HG03025 (cell line): ENCODE measurements at regions not wholly inside any gene's neighbourhood (a gene's known extent, or its start where the extent isn't known, plus 50 kb on each side); places are given as distances from the start of the nearest gene placed in this dataset.
"Not testable (repeated sequence)": the region's sequence is repeated elsewhere in the genome, so short reads cannot be mapped to it uniquely, and the experiment has no call there.

Experiments used
- ATAC-seq: cut with Tn5 transposase; IDR thresholded peaks from one replicate; pipeline ENCODE4 v1.9.1; 2021; ENCODE audit warnings: mild to moderate bottlenecking, moderate library complexity; ENCODE audit not compliant: unreplicated experiment, low FRiP score

DNA sequence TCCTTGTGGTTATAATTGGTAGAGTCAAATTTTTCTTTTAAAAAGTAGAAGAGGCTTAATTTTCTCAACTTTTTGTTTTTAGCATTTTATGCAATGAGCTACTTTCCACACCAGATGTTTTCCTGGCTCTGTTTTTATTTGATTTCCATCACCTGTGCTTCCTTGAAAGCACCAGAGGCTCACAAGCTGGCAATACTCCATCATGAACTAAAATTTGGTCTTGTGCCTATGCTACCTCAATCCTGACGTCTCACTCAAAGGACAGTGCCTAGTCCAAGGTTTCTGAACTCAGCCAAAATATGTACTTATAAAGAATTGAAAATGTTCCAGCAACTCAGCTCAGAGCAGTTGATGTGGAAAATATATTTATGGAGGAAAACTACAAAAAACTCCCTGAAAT lies 914.0 kb upstream of the PRKX start:
- ATAC-seq: no peak

GRCh38 chrX:4622486-4623167 lies 909.2 kb upstream of the PRKX start:
- no peak for ATAC-seq

DNA sequence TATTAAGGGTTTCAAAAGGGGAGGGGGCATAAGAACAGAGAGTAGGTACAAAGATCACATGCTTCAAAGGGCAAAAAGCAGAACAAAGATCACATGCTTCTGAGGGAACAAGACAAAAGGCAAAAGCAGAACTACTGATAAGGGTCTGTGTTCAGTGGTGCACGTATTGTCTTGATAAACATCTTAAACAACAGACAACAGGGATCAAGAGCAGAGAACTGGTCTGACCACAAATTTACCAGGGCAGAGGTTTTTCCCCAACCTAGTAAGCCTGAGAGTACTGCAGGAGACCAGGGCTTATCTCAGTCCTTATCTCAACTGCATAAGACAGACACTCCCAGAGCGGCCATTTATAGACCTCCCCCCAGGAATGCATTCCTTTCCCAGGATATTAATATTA lies 900.2 kb upstream of the PRKX start:
- ATAC-seq: not testable (repeated sequence)

- no peak for ATAC-seq
Measured at GRCh38 chrX:4588893-4589292, 875.4 kb upstream of the PRKX start.

DNA sequence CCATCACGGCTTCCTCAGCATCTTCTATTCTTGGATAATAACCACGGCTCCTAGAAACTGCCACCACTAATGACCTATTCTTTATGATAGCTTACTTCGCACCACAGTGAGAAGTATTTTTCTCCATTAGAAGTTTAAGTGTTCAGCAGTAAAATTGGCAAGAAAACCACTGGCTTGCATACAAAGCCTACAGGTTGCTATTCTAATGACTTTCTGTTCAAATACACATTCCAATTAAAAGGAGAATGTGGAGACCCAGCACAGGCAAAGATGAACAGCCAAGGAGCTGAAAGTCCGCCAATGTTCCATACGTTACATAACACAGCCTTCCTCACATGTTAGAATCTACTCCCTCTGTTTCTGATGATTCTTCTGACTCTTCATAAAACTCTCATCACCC lies 875.0 kb upstream of the PRKX start:
- no peak for ATAC-seq

DNA sequence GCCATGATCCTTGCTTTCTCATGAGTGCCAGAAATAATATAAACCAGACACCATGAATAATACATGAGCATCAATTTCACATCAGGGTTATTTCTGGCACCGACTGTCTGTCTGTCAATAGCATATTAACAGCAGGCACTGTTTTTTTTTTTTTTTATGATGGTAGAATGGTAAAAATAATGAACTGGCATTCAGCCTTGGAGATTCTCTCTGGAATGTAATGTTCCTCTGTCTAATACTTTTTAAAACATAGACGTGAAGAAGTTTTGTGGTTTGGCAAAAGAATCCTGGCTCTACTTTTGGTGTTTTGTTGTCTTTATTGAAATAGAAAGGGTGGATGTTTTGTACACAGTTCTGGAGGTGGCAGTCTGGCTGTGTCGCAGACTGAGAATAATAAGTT lies 874.6 kb upstream of the PRKX start:
- ATAC-seq: no peak

GRCh38 chrX:4579999-4580398 lies 866.5 kb upstream of the PRKX start:
- ATAC-seq: no peak

- ATAC-seq: no peak
Measured at GRCh38 chrX:4579480-4579879, 866.0 kb upstream of the PRKX start.

GRCh38 chrX:4572691-4573090 lies 859.2 kb upstream of the PRKX start:
- ATAC-seq: no peak

- ATAC-seq: no peak
Measured at GRCh38 chrX:4570151-4570550, 856.7 kb upstream of the PRKX start.

- ATAC-seq: no peak
Measured at GRCh38 chrX:4560192-4560591, 846.7 kb upstream of the PRKX start.

GRCh38 chrX:4550018-4550417 lies 836.6 kb upstream of the PRKX start:
- ATAC-seq: no peak

- ATAC-seq: no peak
Measured at GRCh38 chrX:4547213-4547836, 833.9 kb upstream of the PRKX start.

DNA sequence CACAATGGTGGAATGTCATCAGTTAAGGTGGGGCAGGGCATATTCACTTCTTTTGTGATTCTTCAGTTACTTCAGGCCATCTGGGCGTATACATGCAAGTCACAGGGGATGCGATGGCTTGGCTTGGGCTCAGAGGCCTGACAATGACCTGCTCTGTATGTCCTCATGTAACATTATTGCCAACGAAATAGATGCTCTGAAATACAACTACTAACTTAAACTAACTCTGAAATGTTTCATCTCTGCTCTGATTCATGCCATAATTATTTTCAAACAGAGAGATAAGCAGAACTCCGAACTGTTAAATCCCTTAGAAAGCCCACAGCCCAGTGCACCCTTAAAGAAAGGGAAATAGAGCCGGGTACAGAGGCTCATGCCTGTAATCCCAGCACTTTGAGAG lies 832.7 kb upstream of the PRKX start:
- ATAC-seq: not testable (repeated sequence)

DNA sequence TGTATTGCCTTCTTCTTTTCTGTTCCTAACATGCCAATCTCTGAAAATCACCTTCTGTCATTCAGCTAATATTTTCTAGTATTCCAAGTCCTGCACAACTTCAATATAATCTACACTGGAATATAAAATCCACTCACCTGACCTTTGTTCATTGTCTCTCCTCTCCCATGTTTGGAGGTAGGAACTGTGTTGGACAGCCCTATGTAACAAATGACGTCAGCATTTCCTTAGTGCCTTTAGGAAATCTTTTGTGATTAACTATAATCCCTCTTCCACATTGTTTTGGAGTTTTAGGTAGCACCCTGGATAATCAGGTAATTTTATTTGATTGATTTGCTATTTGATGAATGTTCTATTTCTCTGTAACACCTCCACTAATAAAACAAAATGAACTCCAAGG lies 814.8 kb upstream of the PRKX start:
- no peak for ATAC-seq

DNA sequence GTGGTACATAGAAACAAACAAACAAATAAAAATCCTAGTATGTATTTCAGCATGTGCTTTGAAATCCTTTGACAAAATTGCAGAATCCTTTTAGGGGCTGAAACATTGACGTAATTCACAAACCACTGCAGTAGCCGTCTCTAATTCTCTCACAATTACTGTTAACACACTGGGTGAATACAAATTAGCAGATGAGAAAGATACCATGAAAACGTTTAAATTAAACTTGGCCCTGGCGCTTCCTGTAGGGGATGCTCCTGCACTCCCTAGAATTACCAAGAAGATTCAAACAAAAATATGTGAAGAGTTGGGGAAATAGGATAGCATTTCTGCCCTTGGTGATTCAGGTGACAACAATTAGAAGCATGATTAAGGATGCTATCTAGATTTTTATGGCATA lies 772.5 kb upstream of the PRKX start:
- no peak for ATAC-seq

- no peak for ATAC-seq
Measured at GRCh38 chrX:4484266-4484665, 770.8 kb upstream of the PRKX start.

GRCh38 chrX:4451591-4451990 lies 738.1 kb upstream of the PRKX start:
- no peak for ATAC-seq

GRCh38 chrX:4450177-4450576 lies 736.7 kb upstream of the PRKX start:
- no peak for ATAC-seq

DNA sequence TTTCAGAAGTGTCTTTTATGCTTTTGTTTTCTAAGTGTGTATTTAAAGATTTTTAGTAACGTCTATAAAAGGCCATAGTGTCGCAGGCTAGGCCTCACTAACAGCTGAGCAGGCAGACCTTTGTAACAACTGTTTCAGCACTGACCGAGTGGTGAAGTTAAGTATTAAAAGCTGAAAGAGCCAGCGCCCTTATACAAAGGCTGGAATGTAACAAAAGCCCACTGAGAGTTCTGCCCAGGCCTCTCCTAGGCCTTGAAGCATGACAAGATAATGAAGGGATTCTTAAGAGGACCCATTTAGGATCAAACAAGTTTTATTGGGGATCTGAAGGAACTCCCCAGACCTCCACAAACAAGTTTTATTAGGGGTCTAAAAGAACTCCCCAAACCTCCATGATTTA lies 722.5 kb upstream of the PRKX start:
- ATAC-seq: no peak

GRCh38 chrX:4397471-4397870 lies 684.0 kb upstream of the PRKX start:
- no peak for ATAC-seq

DNA sequence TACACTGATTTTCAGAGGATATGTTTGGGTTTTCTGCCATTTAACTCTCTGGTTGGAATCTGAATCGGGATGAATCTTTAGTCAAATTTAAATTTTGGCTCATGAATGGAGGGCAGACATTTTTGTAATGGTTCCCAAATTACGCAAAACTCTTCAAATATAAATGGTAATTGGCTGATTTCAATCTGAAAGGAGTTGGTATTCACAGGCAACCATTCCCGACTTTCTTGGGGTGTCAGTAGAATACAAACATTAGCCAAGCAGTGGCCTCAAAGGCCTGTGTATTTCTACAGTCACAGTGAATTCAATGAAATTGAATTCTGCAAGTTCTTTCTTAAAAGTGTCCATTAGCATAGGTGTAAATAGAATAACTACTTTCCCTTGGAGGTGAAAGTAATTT lies 668.8 kb upstream of the PRKX start:
- ATAC-seq: no peak

GRCh38 chrX:4380710-4381109 lies 667.3 kb upstream of the PRKX start:
- no peak for ATAC-seq
